ENCODE measurements at regions not wholly inside any gene's neighbourhood (a gene's known extent, or its start where the extent isn't known, plus 50 kb on each side); places are given as distances from the start of the nearest gene placed in this dataset.

DNA sequence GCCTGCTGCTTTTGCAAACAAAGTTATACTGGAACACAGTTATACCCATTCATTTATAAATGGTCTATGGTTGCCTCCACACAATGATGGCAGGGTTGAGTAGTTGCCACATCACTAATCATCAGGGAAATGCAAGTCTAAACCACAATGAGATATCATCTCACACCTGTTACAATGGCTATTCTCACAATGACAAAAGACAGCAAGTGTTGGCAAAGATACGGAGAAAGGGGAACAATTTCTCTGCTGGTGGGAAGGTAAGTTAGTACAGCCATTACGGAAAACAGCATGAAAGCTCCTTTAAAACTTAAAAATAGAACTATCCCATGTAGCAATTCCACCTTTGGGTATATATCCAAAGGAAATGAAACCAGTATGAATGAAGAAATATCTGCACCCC lies 261.4 kb downstream of the TJP1 start:
- in situ Hi-C loops (cut with MboI; ENCODE audit: low sequenced_read_pairs) = no loop called here
- Histone ChIP-seq H3K36me3 (replicated peaks) (no peaks in the 10 kb centered on the region), H3K4me1 (no peaks in the 10 kb centered on the region), H3K4me3 (no peak overlapping the region), H3K27me3 (ENCODE audit: low read depth) (peaks cover 2% of the 10 kb centered on the region; the same call in 1 of the 2 replicates), H3K9me3 (no peaks in the 10 kb centered on the region)
- DNase-seq (ENCODE audit: low spot score in 2 of 2) = no peak

DNA sequence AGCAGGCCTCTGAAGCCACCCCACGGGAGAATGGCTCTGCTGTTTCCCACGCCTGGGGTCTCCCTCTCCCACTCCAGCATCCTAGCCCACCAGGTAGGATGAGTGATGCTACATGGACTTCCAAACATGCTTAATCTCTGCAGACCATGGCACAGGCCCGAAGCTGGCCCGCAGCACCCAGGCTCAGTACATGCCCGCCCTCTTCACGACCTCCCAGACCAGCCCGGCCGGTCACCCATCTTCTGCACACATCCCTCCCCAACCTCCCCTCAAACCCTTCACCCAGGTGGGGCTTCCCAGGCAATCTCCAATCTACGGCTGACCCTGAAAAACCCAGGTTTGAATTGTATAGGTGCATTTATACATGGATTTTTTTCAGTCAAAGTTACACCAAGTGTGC lies 264.0 kb downstream of the TJP1 start:
- DNase-seq (ENCODE audit: low spot score in 2 of 2) = no peak
- Histone ChIP-seq H3K9me3 (no peaks in the 10 kb centered on the region), H3K4me3 (no peak overlapping the region), H3K27me3 (ENCODE audit: low read depth) (0 out of 2 replicates have a peak, but pooled peaks cover 2% of the 10 kb centered on the region), H3K4me1 (no peaks in the 10 kb centered on the region), H3K36me3 (replicated peaks) (no peaks in the 10 kb centered on the region)
- in situ Hi-C loops (cut with MboI; ENCODE audit: low sequenced_read_pairs) = no loop called here

DNA sequence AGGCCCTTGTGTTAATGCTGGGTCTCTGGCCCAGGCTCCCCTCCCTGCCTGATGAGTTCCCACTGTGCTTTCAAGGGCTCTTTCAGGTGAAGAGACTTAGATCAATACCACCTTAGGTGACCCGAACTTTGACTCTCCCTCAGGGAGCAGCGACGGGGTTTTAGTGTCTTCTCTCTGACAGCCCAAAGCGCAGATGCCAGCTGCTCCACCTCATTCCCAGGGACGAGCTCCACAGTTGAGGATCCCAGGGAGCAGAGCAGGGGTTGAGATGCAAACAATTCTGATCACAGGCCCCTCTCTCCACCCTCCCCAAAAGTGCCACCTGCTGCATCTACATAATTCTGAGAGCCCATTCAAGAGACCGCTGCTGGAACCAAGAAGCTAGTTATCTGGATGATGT lies 265.1 kb downstream of the TJP1 start:
- H3K4me1 ChIP-seq = no peaks in the 10 kb centered on the region
- in situ Hi-C loops (cut with MboI; ENCODE audit: low sequenced_read_pairs) = no loop called here
- no peaks in the 10 kb centered on the region for H3K36me3 ChIP-seq (replicated peaks)
- H3K27me3 ChIP-seq (ENCODE audit: low read depth) = 0 out of 2 replicates have a peak, but pooled peaks cover 2% of the 10 kb centered on the region
- H3K9me3 ChIP-seq = no peaks in the 10 kb centered on the region
- no peak overlapping the region for H3K4me3 ChIP-seq
- no peak for DNase-seq (ENCODE audit: low spot score in 2 of 2)

DNA sequence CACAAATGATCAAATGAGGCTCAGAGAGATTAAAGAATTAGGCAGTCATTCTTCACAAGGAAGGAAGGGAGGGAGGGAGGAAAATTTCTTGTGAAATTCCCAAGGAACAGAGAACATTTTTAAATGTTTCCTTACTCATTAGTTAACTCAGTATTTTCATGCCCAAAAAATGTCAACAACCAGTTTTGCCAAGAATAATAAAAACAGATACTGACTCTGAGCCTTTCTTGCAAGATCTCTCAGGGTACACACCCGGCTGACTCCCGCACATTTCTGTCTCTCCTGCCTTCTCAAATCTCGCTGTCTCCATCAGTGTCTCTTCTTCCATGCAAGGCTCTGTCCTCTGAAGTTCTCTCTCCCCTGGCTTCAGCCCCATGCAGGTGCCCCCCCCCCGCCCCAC lies 265.9 kb downstream of the TJP1 start:
- H3K36me3 ChIP-seq (replicated peaks) = no peaks in the 10 kb centered on the region
- in situ Hi-C loops (cut with MboI; ENCODE audit: low sequenced_read_pairs) = no loop called here
- H3K27me3 ChIP-seq (ENCODE audit: low read depth) = 0 out of 2 replicates have a peak, but pooled peaks cover 2% of the 10 kb centered on the region
- DNase-seq (ENCODE audit: low spot score in 2 of 2) = no peak
- H3K4me3 ChIP-seq = no peak overlapping the region
- H3K9me3 ChIP-seq = no peaks in the 10 kb centered on the region
- no peaks in the 10 kb centered on the region for H3K4me1 ChIP-seq

DNA sequence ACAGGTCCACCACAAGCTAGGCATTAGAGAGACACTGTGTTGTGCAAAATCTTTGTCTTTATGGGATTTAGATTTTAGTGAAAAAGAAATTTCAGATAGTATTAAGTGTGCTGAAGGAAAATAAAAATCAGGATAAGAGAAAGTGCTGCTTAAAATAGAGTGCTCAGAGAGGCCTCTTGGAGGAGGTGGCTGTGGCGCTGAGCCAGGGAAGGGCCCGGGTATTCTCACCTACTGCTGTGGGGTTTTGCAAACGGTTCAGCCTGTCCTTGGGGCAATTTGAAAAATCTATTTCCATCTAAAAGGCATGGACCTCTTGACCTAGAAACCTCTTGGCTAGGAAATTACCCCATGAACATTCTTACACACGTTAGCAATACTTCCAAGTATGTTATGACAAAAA lies 267.7 kb downstream of the TJP1 start:
- in situ Hi-C loops (cut with MboI; ENCODE audit: low sequenced_read_pairs) = no loop called here
- Histone ChIP-seq H3K27me3 (ENCODE audit: low read depth) (0 out of 2 replicates have a peak, but pooled peaks cover 2% of the 10 kb centered on the region), H3K36me3 (replicated peaks) (no peaks in the 10 kb centered on the region), H3K9me3 (no peaks in the 10 kb centered on the region), H3K4me3 (no peak overlapping the region), H3K4me1 (no peaks in the 10 kb centered on the region)
- no peak for DNase-seq (ENCODE audit: low spot score in 2 of 2)

DNA sequence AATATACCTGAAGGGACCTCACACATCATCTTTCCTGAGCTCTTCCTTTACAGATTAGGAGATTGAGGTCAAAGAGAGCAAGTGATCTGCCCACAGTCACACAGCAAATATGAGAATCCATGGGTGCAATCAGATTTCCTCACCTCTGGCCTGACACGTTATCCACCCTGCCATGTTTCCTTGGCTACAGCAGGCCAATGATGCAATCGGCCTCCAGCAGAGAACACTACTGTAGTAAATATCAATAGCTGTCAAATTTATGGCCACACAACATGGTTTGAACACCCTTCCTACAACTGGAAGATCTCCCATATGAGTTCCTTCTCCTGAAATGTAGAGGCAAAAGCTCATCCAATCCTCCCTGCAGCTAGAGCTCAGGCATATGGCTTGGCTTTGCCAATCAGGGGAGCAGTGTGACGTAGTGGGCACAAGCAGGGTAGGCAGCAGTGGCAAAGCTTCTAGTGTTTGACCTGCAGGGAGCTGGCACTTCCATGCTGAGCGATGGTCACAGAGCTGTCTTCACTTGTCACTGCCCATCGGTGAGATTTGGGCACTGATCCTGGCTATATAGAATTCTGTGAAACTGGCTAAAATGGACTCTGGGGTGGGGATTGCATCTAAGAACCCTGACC lies 271.3 kb downstream of the TJP1 start:
- in situ Hi-C loops (cut with MboI; ENCODE audit: low sequenced_read_pairs) = no loop called here
- H3K9me3 ChIP-seq = no peaks in the 10 kb centered on the region
- H3K27me3 ChIP-seq (ENCODE audit: low read depth) = peaks cover 8% of the 10 kb centered on the region; the same call in 1 of the 2 replicates
- no peak for DNase-seq (ENCODE audit: low spot score in 2 of 2)
- H3K36me3 ChIP-seq (replicated peaks) = no peaks in the 10 kb centered on the region
- no peak overlapping the region for H3K4me3 ChIP-seq
- no peaks in the 10 kb centered on the region for H3K4me1 ChIP-seq

DNA sequence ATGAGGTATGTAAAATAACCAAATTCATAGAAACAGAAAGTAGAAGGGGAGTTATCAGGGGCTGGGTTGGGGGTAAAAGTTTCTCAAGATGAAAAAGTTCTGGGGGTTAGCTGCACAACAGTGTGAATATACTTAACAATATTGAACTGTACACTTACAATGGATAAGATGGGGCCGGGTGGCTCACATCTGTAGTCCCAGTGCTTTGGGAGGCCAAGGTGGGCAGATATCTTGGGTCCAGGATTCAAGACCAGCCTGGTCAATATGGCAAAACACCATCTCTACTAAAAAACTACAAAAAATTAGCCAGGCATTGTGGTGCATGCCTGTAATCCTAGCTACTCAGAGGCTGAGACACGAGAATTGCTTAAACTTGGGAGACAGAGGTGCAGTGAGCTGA lies 274.3 kb downstream of the TJP1 start:
- Histone ChIP-seq H3K4me3 (no peak overlapping the region), H3K27me3 (ENCODE audit: low read depth) (peaks cover 14% of the 10 kb centered on the region; the same call in 1 of the 2 replicates), H3K36me3 (replicated peaks) (no peaks in the 10 kb centered on the region), H3K4me1 (no peaks in the 10 kb centered on the region), H3K9me3 (no peaks in the 10 kb centered on the region)
- DNase-seq (ENCODE audit: low spot score in 2 of 2) = no peak
- in situ Hi-C loops (cut with MboI; ENCODE audit: low sequenced_read_pairs) = no loop called here

DNA sequence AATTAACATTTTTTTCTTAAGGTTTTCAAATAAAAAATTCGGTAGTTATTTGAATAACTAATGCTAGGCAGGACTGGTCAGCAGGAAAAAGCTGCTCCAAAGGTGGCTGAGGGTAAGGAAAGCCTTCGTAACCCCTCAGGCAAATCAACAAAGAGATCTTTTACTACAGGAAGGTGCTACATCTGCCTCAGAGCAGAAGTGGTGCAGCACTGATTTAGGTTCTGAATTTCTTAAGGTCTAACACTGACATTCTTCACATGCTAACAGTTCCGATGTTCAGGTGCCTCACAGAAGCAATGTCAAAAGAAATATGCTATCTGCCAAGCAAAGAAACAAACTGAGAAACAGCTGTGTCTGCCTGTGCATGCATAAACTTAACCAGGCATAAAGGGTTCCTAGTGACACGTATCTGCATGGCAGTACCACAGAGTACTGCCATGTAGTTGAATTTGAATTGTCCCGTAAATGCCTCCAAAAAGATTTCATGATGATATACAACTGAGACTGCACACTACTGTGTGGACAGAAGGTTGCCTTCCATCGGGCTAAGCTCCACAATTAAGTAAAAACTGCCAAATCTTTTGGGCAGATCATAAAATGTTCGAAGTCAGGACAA lies 275.0 kb upstream of the NSMCE3 start:
- Histone ChIP-seq H3K4me3 (no peak overlapping the region), H3K4me1 (no peaks in the 10 kb centered on the region), H3K36me3 (replicated peaks) (no peaks in the 10 kb centered on the region), H3K9me3 (no peaks in the 10 kb centered on the region), H3K27me3 (ENCODE audit: low read depth) (peaks cover 14% of the 10 kb centered on the region; the same call in 1 of the 2 replicates)
- no peak for DNase-seq (ENCODE audit: low spot score in 2 of 2)
- in situ Hi-C loops (cut with MboI; ENCODE audit: low sequenced_read_pairs) = no loop called here

DNA sequence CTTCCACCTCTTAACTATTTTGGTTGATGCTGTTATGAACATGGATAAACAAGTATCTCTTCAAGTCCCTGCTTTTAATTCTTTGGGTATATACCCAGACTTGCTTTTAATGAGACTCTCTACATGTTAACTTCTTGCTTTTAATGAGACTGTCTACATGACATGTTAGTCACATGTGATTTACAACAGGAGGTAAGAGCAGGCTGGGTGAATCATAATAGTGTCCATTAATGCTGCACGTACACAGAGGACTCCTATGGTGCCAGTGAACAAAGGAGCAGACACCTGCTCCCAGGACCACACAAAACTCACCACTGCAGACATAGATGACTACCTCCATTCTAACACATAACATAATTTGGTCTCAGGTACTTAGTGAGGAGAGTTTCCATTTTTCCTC lies 273.4 kb upstream of the NSMCE3 start:
- H3K9me3 ChIP-seq = no peaks in the 10 kb centered on the region
- H3K36me3 ChIP-seq (replicated peaks) = no peaks in the 10 kb centered on the region
- no peaks in the 10 kb centered on the region for H3K4me1 ChIP-seq
- in situ Hi-C loops (cut with MboI; ENCODE audit: low sequenced_read_pairs) = no loop called here
- DNase-seq (ENCODE audit: low spot score in 2 of 2) = no peak
- no peak overlapping the region for H3K4me3 ChIP-seq
- H3K27me3 ChIP-seq (ENCODE audit: low read depth) = peaks cover 14% of the 10 kb centered on the region; the same call in 1 of the 2 replicates

DNA sequence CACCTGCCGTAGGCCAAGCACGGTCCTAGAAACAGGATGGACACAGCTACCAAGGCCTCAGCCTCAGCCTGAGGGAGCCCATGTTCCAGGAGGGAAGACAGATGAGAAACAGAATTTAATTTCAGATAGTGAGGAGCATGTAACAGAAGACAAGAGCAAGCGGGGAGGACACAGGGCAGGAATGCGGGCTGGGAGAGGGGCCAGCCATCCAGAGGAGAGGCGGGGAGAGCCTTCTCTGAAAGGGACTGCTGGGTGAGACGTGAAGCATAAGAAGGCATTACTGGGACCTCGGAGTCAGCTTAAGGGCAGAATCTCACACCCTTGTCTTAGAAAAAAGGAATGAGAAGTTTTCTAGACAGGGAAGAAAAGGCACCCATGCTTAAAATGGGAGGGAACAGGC lies 271.7 kb upstream of the NSMCE3 start:
- no peaks in the 10 kb centered on the region for H3K4me1 ChIP-seq
- no peak overlapping the region for H3K4me3 ChIP-seq
- in situ Hi-C loops (cut with MboI; ENCODE audit: low sequenced_read_pairs) = no loop called here
- no peak for DNase-seq (ENCODE audit: low spot score in 2 of 2)
- no peaks in the 10 kb centered on the region for H3K9me3 ChIP-seq
- H3K36me3 ChIP-seq (replicated peaks) = no peaks in the 10 kb centered on the region
- peaks cover 7% of the 10 kb centered on the region; the same call in 1 of the 2 replicates for H3K27me3 ChIP-seq (ENCODE audit: low read depth)

DNA sequence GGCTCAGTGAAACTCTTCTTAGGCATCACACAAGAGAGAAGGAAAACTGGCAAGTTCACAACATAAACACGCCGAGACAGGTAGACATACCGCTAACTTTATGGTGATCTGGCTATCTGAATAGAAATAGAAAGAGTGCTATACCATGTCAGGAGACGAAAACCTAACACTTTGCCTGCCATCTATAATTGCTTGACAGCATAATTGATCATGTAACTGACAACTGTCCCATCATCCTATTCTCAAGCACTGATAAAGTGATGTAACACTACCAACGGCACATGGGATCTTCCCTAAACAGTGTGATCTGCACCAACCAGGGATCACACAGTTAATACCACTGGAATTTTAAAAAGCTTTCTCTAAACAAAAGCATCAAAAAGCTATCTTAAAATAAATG lies 270.9 kb upstream of the NSMCE3 start:
- no peaks in the 10 kb centered on the region for H3K36me3 ChIP-seq (replicated peaks)
- H3K4me3 ChIP-seq = no peak overlapping the region
- DNase-seq (ENCODE audit: low spot score in 2 of 2) = no peak
- H3K27me3 ChIP-seq (ENCODE audit: low read depth) = peaks cover 7% of the 10 kb centered on the region; the same call in 1 of the 2 replicates
- in situ Hi-C loops (cut with MboI; ENCODE audit: low sequenced_read_pairs) = no loop called here
- no peaks in the 10 kb centered on the region for H3K4me1 ChIP-seq
- no peaks in the 10 kb centered on the region for H3K9me3 ChIP-seq

DNA sequence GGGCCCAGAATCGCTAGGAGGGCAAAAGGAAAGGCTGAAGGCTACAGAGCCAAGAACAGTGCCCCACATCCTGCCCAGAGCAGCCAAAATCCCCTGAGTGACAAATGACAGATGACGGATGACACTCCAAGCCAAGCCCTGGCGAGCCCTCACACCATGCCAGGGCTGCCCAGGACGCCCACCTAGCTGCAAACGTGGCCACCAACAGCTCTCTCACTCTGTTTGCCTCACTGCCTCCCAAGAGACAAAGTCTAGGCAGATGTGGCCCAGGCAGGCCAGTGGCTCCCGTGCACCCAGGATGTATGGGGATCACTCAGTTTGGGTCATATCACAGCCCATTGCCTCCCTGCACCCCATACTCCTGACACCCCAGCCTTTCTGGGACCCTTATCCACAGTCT lies 270.1 kb upstream of the NSMCE3 start:
- Histone ChIP-seq H3K4me3 (no peak overlapping the region), H3K36me3 (replicated peaks) (no peaks in the 10 kb centered on the region), H3K4me1 (no peaks in the 10 kb centered on the region), H3K27me3 (ENCODE audit: low read depth) (no peaks in the 10 kb centered on the region; the same call in 1 of the 2 replicates), H3K9me3 (no peaks in the 10 kb centered on the region)
- no peak for DNase-seq (ENCODE audit: low spot score in 2 of 2)
- in situ Hi-C loops (cut with MboI; ENCODE audit: low sequenced_read_pairs) = no loop called here

DNA sequence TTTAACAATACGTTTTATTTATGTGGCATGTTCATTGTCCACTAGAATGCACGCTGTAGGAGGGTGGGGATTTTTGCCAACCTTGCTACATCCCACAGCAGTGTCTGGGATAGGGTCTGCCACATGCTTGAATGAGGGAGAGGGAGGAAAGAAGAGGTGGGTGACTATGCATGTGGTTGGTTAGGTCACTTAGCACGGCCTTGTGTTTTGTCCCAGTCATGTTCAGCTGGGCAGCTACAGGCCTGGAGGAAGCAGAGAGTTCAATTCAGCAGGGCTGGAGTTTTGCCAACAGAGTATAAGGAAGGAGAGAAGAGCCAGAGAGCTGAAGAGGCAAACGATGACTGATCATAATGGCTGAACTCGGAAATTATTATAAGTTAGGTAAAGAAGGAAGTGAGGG lies 268.4 kb upstream of the NSMCE3 start:
- Histone ChIP-seq H3K4me3 (no peak overlapping the region), H3K36me3 (replicated peaks) (no peaks in the 10 kb centered on the region), H3K27me3 (ENCODE audit: low read depth) (no peaks in the 10 kb centered on the region), H3K4me1 (no peaks in the 10 kb centered on the region), H3K9me3 (no peaks in the 10 kb centered on the region)
- DNase-seq (ENCODE audit: low spot score in 2 of 2) = no peak
- in situ Hi-C loops (cut with MboI; ENCODE audit: low sequenced_read_pairs) = no loop called here

DNA sequence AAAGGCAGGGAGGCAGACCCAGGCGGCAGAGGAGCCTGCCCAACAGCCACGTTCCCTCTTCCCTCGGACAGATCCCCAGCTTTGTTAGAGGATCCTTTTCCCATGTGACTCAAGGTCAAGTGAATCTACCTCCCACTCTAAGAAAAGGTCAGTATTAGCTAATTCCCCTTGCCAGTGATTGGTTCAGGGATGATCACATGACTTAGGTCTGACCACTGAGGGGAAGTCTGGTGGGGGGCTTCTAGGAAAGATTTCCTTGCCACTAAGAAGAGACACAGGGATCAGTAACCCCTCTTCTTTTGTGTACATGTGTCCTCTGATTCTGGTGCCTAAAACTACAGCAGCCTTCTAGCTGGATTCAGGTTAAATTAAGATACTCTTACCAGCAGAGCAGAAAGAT lies 266.3 kb upstream of the NSMCE3 start:
- no peaks in the 10 kb centered on the region for H3K27me3 ChIP-seq (ENCODE audit: low read depth)
- no peaks in the 10 kb centered on the region for H3K4me1 ChIP-seq
- no peaks in the 10 kb centered on the region for H3K9me3 ChIP-seq
- no peaks in the 10 kb centered on the region for H3K36me3 ChIP-seq (replicated peaks)
- no peak for DNase-seq (ENCODE audit: low spot score in 2 of 2)
- in situ Hi-C loops (cut with MboI; ENCODE audit: low sequenced_read_pairs) = no loop called here
- H3K4me3 ChIP-seq = no peak overlapping the region

Data from HAP-1 (cell line).